HepG2 (cell line): ENCODE measurements at regions not wholly inside any gene's neighbourhood (a gene's known extent, or its start where the extent isn't known, plus 50 kb on each side); places are given as distances from the start of the nearest gene placed in this dataset.

Experiments used
- ELF1 ChIP-seq: sonication (generic); formaldehyde crosslinking; IDR thresholded peaks from 2 replicates; pipeline ENCODE4 v1.4.0; 2020; ENCODE audit warnings: missing genetic modification reagents
- FOXO1 ChIP-seq: sonication (generic); formaldehyde crosslinking; IDR thresholded peaks from 2 replicates; pipeline ENCODE4 v1.4.0; 2020; ENCODE audit warnings: missing genetic modification reagents
- PPARG ChIP-seq: conservative IDR thresholded peaks from 2 replicates; pipeline ENCODE4 v1.6.1; 2016; ENCODE audit warnings: missing biosample characterization, missing genetic modification reagents
- RBAK ChIP-seq: sonication (generic); formaldehyde crosslinking; IDR thresholded peaks from 2 replicates; pipeline ENCODE4 v1.5.1; 2020; ENCODE audit warnings: mild to moderate bottlenecking, missing genetic modification reagents
- SATB2 ChIP-seq: sonication (generic); formaldehyde crosslinking; IDR thresholded peaks from 2 replicates; pipeline ENCODE4 v1.5.0; 2020; ENCODE audit warnings: missing genetic modification reagents
- TOE1 ChIP-seq: sonication (generic); formaldehyde crosslinking; IDR thresholded peaks from 2 replicates; pipeline ENCODE4 v1.4.0; 2020; ENCODE audit warnings: mild to moderate bottlenecking, missing genetic modification reagents
- ZNF101 ChIP-seq: sonication (generic); formaldehyde crosslinking; IDR thresholded peaks from 2 replicates; pipeline ENCODE4 v1.4.0; 2020; ENCODE audit warnings: mild to moderate bottlenecking, low read depth, missing genetic modification reagents, borderline replicate concordance
- ZNF207 ChIP-seq: fragments of 450-650 bp; IDR thresholded peaks from 2 replicates; pipeline ENCODE4 v1.6.1; 2016; ENCODE audit warnings: antibody characterized with exemption, borderline replicate concordance
- ZNF441 ChIP-seq: sonication (generic); formaldehyde crosslinking; IDR thresholded peaks from 2 replicates; pipeline ENCODE4 v1.7.0; 2021; ENCODE audit warnings: missing genetic modification reagents, borderline replicate concordance
- TF ChIP-seq, protein P1 (sequence below): sonication (generic); formaldehyde crosslinking; IDR thresholded peaks from 2 replicates; pipeline ENCODE4 v1.5.1; 2020; ENCODE audit warnings: missing genetic modification reagents, mild to moderate bottlenecking, borderline replicate concordance
- TF ChIP-seq, protein P2 (sequence below): sonication (generic); formaldehyde crosslinking; IDR thresholded peaks from 2 replicates; pipeline ENCODE4 v1.8.0; 2022; ENCODE audit warnings: missing genetic modification reagents, low read depth, mild to moderate bottlenecking, borderline replicate concordance

DNA sequence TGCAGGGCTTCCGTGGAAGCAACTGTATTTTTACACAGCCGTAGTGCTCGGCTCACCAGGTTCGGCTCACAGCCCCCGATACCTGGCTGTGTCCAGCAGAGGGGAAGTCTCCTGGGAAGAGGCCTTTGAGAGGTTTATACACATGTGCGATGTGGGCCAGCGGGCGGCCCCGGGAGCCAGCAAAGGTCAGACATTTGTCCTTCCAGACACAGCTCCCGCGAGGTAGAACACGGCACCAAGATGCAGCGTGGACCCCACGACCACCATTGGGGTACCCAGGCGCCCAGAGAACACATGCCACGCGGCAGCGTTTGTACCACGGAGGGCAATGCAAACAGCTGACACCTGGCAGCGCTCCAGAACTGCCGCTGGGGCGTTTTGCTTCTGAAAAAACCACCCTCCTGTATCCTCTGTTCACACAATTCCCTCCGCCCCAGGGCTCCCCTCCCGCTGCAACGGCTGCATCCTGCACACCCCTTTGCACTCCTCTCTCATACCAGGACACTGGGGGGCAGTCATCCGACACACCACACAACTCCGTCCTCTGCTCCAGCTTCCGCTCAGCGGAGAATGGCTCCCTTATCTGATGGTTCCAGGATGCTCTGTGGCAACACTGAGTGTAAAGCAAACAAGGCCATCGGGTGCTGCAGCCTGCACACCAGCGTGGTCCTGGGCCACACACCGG lies 235.3 kb downstream of the SYK start (continued):
- TF ChIP-seq RBAK (0 out of 2 replicates have a peak, but pooled peaks have one; percentile 48), SATB2 (CRISPR knock-in tag) (no peak), ELF1 (CRISPR knock-in tag) (peak; percentile 86), TOE1 (CRISPR knock-in tag) (peak; percentile 41; the same call in 1 of the 2 replicates), ZNF441 (CRISPR knock-in tag) (peak; percentile 86; the same call in 1 of the 2 replicates), ZNF101 (CRISPR knock-in tag) (no peak), ZNF207 (no peak), PPARG (CRISPR knock-in tag) (peak; percentile 82), FOXO1 (CRISPR knock-in tag) (peak; percentile 93)
- TF ChIP-seq, protein P1, sequence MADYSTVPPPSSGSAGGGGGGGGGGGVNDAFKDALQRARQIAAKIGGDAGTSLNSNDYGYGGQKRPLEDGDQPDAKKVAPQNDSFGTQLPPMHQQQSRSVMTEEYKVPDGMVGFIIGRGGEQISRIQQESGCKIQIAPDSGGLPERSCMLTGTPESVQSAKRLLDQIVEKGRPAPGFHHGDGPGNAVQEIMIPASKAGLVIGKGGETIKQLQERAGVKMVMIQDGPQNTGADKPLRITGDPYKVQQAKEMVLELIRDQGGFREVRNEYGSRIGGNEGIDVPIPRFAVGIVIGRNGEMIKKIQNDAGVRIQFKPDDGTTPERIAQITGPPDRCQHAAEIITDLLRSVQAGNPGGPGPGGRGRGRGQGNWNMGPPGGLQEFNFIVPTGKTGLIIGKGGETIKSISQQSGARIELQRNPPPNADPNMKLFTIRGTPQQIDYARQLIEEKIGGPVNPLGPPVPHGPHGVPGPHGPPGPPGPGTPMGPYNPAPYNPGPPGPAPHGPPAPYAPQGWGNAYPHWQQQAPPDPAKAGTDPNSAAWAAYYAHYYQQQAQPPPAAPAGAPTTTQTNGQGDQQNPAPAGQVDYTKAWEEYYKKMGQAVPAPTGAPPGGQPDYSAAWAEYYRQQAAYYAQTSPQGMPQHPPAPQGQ (CRISPR knock-in tag), result no peak; the same call in 1 of the 2 replicates
- TF ChIP-seq, protein P2, sequence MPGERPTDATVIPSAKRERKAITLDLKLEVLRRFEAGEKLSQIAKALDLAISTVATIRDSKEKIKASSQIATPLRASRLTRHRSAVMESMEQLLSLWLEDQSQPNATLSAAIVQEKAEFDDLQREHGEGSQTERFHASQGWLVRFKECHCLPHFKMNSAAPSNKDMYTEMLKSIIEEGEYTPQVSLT (CRISPR knock-in tag), result no peak
